HG03469 (cell line): ENCODE measurements at regions not wholly inside any gene's neighbourhood (a gene's known extent, or its start where the extent isn't known, plus 50 kb on each side); places are given as distances from the start of the nearest gene placed in this dataset.
"Not testable (repeated sequence)": the region's sequence is repeated elsewhere in the genome, so short reads cannot be mapped to it uniquely, and the experiment has no call there.

Experiments used
- ATAC-seq: cut with Tn5 transposase; IDR thresholded peaks from one replicate; pipeline ENCODE4 v1.9.1; 2021; ENCODE audit warnings: mild to moderate bottlenecking, moderate library complexity, moderate number of reproducible peaks; ENCODE audit not compliant: unreplicated experiment

DNA sequence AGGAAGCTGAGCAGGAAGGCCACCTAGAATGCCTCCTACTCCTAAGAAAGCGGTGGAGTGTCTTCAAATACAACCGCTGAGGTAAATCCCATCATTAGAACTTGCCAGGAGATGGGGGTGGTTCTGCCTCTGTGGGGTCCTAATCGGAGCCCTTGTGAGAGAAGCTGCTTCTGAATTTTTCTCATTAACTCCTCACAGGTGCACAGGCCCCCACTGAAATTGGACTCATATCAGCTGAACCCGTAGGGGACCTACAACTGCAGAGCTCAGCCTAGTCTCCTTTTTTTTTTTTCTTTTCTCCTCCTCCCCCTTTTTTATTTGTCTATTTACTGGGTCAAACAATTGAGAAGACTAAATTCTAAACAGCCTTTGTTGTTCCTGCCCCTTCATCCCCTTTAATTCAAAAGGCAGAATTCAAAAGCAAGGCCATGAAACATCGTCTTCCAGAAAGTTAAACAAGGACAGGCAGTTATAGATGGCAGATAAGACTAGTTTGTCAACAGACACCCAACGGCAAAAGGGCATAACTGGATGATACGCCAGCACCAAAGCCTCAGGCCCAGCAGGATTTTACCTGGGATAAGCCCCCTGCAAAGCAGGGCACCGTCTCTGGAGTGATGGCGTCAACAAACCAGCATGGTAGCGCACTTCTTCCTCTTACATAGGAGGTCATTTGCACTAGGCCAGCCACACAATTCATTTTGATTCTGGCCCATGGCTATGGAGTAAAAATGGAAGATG, 213.7 kb upstream of the HES1 start:
- no peak for ATAC-seq

GRCh38 chr3:193923958-193924357, 212.0 kb upstream of the HES1 start:
- ATAC-seq = not testable (repeated sequence)

GRCh38 chr3:193926071-193926470, 209.9 kb upstream of the HES1 start:
- not testable (repeated sequence) for ATAC-seq

DNA sequence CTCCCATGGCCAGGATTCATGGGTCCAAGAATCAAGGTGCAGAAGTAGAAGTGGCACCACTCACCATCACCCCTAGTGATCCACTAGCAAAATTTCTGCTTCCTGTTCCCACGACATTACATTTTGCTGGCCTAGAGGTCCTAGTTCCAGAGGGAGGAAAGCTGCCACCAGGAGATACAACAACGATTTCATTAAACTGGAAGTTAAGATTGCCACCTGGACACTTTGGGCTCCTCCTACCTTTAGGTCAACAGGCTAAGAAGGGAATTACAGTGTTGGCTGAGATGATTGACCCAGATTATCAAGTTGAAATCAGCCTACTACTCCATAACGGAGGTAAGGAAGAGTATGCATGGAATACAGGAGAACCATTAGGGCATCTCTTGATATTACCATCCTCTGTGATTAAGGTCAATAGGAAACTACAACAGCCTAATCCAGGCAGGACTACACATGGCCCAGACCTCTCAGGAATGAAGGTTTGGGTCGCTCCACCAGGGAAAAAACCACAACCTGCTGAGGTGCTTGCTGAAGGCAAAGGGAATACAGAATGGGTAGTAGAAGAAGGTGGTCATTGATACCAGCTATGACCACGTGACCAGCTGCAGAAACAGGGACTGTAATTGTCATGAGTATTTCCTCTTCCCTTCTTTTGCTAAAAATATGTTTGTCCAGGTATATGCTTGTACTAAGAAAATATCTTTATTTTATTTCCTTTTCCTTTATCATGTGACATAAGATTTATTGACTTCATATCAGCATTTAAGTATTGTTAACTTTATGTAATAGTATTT, 208.3 kb upstream of the HES1 start:
- not testable (repeated sequence) for ATAC-seq

DNA sequence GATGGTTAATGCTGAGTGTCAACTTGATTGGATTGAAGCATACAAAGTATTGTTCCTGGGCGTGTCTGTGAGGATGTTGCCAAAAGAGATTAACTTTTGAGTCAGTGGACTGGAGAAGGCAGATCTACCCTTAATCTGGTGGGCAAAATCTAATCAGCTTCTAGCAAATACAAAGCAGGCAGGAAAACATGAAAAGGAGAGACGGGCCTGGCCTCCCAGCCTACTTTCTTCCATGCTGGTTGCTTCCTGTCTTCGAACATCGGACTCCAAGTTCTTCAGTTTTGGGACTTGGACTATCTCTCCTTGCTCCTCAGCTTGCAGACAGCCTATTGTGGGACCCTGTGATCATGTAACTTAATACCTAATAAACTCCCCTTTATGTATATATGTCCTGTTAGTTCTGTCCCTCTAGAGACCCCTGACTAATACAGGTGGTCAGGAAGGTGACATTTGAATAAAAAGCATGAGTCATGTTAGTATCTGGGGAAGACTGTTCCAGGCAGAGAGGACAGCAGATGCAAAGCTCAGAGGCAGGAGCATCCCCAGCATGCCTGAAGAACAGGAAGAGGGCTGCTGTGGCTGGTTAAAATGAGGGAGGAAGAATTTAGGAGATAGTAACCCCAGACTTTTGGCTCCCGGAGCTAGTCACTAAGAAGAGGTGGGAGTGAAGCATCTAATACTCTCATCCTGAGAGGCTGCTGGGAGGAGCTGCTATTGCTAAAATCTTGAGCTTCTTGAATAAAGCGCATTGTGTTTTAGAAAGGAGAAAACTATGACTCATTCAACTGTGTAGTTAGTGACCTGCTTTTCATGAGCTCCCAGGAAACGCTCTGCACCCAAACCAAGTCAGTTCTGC, 207.4 kb upstream of the HES1 start:
- no peak for ATAC-seq

- no peak for ATAC-seq
Measured at GRCh38 chr3:193929373-193929772, 206.6 kb upstream of the HES1 start.

DNA sequence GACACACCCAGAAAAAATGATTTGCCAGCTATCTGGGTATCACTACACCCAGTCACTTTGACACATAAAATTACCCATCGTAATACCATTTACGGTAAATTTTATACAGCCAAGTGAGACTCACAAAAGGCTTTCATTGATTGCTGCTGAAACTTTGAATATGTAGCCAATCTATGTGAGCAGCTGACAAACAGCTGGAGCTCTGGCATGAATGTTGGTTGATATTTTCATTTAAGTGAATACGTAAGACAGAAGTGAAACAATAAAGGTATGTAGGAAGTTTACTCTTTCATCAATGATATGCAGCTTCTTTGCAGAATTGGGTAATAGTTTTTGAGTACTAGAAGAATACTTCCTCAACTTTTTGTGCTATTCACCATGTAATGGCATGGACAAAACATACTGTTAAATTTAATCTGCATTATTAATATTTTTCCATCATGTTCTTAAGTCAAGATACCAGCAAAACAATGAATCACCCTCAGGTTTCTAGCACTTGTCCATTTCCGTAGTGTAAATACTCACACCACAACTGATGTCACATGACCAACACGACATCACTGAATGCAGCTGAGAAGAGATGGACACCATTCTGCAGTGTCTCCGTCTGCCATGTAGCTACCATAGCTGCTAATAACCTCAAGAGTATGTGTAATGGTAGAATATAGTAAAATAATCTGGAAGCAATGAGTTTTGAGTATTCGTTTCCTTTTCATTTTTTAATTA, 205.9 kb upstream of the HES1 start:
- no peak for ATAC-seq

- ATAC-seq = no peak
Measured at GRCh38 chr3:193932136-193932535, 203.8 kb upstream of the HES1 start.

- no peak for ATAC-seq
Measured at GRCh38 chr3:193932576-193932975, 203.4 kb upstream of the HES1 start.

- ATAC-seq = no peak
Measured at GRCh38 chr3:193933451-193933850, 202.5 kb upstream of the HES1 start.

DNA sequence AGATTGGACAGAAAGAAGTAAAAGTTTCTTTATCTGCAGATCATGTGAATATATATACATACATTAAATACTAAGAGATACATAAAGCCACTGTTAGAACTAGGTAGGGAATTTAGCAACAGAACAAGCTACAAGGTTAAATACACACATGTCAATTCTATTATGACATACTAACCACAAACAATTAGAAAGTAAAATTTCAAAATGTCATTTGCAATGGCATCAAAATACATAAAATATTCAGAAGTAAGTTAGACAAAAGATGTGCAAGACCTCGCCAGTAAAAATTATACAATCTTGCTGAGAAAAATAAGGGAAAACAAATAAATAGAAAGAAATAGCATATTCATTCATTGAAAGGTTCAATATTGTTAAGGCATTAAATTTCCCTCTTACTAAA, 200.0 kb upstream of the HES1 start:
- no peak for ATAC-seq

DNA sequence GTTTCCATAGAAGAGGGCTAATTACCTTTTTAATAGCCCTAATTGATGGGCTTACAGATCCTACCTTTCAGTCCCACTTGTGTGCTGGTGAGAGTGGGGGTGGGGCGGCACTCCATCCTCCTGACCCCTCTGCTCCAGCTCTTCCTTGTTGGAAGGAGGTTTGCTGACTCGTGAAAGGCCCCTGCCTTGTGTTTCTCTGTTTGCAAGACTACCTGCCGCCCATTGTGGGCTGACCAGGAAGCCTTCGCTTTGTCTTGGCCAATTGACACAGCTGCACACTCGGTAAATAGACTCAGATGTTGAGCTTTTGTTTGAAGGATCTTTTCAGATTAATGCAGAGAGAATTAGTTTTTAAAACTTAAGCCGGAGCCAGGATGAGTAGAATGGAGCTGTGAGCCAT, 197.3 kb upstream of the HES1 start:
- no peak for ATAC-seq

DNA sequence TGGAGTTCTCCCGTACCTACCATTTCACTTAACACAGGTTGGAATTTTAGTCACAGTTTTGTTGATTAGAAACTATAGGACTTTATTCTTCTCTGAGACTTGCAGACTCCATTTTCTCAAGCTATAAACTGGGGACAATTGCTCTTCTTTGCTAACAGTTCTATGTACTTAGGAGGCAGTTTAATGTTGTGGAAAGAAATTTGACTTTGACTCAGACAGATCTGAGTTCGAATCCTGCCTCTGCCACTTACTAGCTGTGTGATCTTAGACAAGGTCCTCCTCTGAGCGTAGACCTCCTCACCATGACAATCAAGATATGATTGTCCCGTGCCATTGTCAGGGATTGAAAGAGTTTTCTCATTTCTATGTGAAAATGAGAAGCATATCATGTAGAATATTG, 196.4 kb upstream of the HES1 start:
- no peak for ATAC-seq

- ATAC-seq = no peak
Measured at GRCh38 chr3:193940526-193940925, 195.4 kb upstream of the HES1 start.

- no peak for ATAC-seq
Measured at GRCh38 chr3:193941486-193941885, 194.5 kb upstream of the HES1 start.

DNA sequence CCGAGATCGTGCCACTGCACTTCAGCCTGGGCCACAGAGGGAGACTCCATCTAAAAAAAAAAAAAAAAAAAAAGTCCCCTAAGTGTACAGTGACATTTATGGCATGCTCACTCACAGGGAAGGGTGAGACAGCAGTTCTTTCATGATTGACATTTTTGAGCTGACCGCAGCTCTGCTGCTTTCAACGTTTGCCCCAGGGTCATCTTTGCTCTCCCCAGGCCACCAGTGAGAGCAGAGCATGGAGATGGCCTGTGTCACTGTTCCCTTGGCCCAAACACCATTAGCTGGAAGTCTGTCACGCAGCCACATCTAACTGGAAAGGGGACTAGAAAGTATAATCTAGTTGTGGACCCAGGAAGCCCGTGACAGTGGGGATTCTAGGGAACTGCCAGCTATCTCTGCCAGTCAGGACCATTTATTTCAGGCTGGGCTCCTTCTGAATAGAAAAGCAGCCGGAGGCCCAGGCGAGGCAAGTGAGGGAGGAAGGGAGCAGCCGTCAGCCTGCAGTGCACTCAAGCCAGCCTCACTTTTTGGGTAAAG, 193.4 kb upstream of the HES1 start:
- no peak for ATAC-seq

DNA sequence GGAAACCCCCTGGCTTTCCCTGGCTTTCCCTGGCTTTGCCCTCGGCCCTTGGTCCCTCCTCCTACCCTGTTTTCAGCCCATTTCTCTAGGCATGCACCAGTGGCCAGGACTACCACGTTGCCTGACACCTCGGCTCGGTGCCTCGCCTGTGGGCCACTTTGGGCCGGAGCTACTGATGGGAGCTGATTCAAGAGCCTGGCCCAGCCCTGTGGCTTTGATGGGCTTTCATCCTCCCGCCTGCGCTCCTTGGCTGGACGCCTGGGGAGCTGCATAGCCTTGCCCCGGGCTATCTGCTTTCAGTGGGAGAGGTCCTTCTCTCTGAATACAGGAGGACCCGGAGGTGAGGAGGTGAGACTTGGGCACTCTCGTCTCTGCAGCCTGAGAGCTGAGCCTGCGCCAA, 192.7 kb upstream of the HES1 start:
- no peak for ATAC-seq

- ATAC-seq = no peak
Measured at GRCh38 chr3:193943851-193944517, 192.0 kb upstream of the HES1 start.

- no peak for ATAC-seq
Measured at GRCh38 chr3:193944518-193944884, 191.4 kb upstream of the HES1 start.

- no peak for ATAC-seq
Measured at GRCh38 chr3:193945143-193945542, 190.8 kb upstream of the HES1 start.
